GM21423 (cell line): ENCODE measurements at regions not wholly inside any gene's neighbourhood (a gene's known extent, or its start where the extent isn't known, plus 50 kb on each side); places are given as distances from the start of the nearest gene placed in this dataset.

Source experiments
- ATAC-seq: cut with Tn5 transposase; IDR thresholded peaks from one replicate; pipeline ENCODE4 v1.9.1; 2021; ENCODE audit warnings: mild to moderate bottlenecking, moderate library complexity; ENCODE audit not compliant: unreplicated experiment

GRCh38 chr4:174438711-174439110 lies 83.6 kb downstream of the HPGD start:
- ATAC-seq = no peak

GRCh38 chr4:174437749-174438148 lies 84.5 kb downstream of the HPGD start:
- ATAC-seq = no peak

GRCh38 chr4:174437324-174437723 lies 85.0 kb downstream of the HPGD start:
- ATAC-seq = no peak

DNA sequence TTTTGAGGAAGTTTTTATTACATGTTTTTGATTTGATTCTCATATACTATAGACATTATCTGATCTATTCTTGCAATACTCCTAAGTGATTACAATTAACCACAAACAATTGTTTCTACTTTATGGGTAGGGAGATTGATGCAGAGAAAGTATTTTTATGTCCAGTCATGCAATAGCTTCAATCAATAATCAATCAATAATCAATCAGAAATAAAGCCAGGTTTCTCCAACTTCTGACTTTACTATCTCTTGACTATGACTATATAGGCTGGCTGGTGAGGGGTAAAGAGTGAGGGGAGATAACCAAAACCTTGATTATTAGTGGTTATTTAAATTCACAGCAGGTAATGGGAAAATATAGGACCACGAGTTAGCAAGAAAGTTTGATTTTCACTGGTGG lies 85.9 kb downstream of the HPGD start:
- ATAC-seq = no peak

DNA sequence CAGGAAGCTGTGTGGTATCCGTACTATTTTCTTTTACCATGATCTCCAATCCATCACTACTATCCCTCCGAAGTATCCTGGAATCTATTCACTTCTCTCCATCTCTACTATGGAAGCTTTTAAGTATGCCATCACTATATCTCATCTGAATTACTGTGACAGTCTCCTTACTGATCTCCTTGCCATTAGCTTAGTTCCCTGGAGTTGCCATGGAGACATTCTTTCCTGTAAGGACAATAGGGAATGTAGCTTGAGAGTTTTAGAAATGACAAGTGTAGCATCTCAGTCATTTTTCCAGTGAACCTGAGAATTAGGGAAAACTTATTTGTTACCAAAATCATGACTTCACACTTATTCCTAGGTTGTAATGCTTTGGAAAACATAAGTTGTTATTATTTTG lies 86.3 kb downstream of the HPGD start:
- no peak for ATAC-seq

GRCh38 chr4:174434455-174434854 lies 87.8 kb downstream of the HPGD start:
- ATAC-seq = no peak

DNA sequence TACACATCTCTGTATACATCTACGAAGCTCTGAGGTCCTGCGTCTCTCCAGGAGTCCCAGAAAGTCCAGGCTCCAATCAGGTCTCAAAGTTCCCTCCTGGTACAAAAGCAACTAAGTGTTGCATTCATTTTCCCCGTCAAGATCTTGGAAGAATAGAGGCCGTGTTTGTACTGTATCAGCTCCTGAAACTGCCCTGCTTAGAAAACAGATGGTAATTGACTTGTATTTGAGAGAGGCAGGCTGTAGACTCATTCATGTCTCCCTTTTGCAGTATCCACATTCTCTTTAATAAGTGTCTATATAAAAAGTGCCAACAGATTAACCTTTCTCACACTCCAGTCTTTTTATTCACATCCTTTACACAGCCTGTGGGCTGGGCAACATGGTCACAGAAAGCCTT lies 91.7 kb downstream of the HPGD start:
- no peak for ATAC-seq

DNA sequence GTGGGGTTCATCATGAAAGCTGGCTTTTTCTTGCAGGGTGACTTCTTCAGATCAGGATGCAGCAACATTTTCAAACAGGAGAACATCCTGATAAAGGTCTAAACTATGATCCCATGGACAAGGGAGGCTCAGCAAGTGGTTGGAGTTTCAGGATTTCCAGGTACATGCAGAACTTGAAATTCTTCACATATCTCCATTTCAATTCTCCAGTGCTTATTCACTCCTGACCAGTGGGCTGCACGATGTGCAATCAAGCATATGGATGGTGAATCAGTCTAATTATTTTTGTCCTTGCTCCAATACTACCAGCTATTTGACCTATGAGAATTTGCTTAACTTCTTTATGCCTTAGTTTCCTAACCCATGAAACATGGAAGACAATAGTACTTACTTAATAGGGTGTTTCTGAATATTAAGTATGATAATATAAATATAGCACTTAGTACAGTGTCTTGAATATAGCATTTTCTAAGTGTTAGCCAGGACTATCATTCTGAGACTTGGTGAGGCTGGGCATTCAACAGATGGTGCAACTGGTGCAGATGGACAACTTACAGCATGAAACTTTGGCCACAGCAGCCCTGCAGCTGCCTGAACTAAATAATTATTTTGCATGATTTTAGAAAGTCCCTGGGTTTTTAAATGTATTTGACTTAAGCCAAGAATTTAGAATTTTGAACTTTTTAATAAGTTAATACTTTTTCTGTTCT lies 92.4 kb downstream of the HPGD start:
- ATAC-seq = no peak

DNA sequence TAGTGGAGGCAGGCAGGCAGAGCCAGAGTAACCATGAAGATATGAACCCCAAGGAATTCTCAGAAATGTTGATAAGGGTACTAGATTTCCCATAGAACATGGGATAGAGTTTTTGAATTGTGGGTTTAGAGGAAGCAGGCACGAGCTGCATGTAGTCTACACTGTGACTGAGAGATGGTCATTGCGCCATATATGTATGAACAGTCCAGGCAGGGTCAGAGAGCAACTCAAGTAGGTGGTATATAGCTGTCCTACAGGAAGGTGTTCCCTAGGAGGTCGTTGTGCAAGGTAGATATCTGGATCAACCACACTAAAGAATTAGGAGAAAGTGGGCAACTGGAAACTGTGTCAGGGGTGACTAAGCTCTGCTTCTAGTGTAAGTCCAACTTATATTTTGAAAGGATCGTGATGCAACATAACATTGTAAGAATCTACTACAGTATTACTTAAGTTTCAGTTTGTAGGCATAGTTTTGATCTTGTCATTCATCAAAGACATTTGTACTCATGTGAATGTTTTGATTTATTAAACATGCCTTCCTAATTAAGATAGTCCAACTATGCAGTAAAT lies 94.6 kb downstream of the HPGD start:
- ATAC-seq = no peak

GRCh38 chr4:174425669-174426068 lies 96.6 kb downstream of the HPGD start:
- ATAC-seq = no peak

GRCh38 chr4:174423257-174423944 lies 98.9 kb downstream of the HPGD start:
- peak; percentile 71 for ATAC-seq

DNA sequence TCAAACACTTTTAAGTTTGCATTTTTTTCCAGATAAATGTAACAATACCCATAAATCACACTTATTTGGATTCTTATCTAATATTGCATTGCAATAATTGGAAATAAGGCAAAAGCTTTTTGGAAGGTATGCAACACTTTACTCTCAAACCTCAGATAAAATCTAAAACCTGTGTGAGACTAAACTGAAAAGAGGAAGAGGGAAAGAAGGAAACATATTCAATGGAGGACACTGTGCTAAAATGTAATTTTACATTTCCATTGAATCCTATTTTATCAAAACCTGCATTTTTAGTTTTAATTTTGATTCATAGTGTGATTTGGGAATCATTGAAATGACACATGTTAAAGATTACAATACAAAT lies 99.4 kb downstream of the HPGD start:
- ATAC-seq = no peak

GRCh38 chr4:174420316-174420715 lies 102.0 kb downstream of the HPGD start:
- ATAC-seq = no peak

GRCh38 chr4:174418640-174419212 lies 103.6 kb downstream of the HPGD start:
- ATAC-seq = no peak

DNA sequence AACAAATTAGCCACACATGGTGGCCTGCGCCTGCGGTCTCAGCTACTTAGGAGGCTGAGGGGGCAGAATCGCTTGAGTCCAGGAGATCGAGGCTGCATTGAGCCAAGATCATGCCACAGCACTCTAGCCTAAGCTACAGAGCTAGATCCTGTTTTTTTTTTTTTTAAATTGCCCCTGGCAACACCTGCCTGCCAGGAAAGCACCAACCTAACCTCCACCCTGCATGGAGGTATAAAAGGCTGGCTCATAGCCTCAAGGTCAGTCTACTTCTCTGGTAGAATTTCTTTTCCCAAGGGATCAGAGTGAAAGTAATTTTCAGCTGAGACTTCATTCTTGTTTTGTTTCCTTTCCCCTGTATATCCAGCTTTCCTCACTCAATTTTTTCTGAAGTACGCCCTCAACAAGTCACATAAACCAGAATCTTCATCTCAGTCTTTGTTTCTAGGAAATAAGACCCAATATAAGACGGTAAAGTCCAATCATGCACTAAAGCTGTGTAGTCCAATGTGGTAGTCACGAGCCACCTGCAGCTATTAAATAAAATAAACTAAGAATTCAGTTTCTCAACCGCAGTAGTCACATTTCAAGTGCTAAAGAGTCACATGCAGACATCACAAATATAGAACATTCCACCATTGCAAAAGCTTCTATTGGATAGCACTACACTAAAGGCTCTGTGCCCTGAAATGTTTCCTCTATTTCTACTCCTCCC lies 113.3 kb downstream of the HPGD start:
- no peak for ATAC-seq

DNA sequence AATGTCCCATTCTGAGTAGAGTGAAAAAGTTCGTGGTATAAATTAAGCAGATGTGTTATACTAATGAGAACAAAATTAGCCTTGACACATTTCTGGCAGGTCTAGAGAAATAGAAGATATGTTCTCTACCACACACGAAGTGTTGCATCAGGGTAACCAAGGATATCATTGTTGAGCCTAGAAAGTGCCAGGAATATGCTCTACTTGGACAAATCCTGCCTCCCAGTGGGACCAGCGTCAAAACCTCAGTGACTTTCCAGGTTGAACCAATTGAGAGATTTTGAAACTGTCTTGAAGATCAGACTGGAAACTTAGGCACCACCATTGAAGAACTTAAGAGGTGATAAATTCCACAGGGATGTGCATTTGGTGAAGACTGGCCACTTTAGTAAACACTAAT lies 115.9 kb downstream of the HPGD start:
- no peak for ATAC-seq

GRCh38 chr4:174405923-174406322 lies 116.4 kb downstream of the HPGD start:
- no peak for ATAC-seq

GRCh38 chr4:174404677-174405076 lies 117.6 kb downstream of the HPGD start:
- no peak for ATAC-seq

DNA sequence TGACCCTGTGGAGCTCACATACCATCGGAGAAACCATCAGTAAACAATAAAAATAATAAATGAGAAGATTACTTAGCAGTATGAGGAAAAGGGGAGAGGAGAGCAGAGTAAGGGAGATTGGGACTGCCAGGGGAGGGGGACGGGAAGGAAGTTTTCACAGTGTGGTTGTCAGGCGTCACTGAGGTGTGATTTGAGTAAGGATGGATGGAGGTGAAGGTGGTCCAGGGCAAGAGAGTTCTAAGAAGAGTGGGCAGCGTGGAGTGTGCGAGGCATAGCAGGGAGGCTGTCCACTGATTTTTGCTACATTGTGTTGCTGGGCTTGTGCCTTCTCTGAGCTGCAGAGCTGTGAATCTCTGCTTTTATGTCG lies 119.1 kb downstream of the HPGD start:
- no peak for ATAC-seq

GRCh38 chr4:174402470-174403176 lies 118.9 kb downstream of the CEP44 start:
- no peak for ATAC-seq
